GM18508 (cell line): ENCODE measurements at regions not wholly inside any gene's neighbourhood (a gene's known extent, or its start where the extent isn't known, plus 50 kb on each side); places are given as distances from the start of the nearest gene placed in this dataset.

Experiments
- ATAC-seq: cut with Tn5 transposase; IDR thresholded peaks from one replicate; pipeline ENCODE4 v1.9.1; 2021; ENCODE audit warnings: moderate number of reproducible peaks; ENCODE audit not compliant: insufficient read depth, unreplicated experiment

DNA sequence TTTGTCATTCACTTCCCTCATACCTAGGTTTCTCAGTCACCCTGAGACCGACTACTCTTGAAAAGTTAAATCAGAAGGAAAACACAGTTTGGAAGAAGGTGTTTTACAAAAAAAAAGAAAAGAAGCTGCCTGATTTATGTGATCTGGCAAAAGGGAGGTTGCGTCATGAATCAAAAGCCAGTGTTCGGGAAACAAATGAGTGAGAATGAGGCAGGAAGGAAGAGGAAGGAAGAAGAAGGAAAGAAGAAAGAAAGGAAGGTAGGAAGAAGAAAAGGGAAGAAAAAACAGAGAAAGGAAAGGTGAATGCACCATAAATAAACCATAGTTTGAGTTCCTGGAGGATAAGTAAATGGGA is 314.6 kb downstream of the BLID start:
- no peak for ATAC-seq

DNA sequence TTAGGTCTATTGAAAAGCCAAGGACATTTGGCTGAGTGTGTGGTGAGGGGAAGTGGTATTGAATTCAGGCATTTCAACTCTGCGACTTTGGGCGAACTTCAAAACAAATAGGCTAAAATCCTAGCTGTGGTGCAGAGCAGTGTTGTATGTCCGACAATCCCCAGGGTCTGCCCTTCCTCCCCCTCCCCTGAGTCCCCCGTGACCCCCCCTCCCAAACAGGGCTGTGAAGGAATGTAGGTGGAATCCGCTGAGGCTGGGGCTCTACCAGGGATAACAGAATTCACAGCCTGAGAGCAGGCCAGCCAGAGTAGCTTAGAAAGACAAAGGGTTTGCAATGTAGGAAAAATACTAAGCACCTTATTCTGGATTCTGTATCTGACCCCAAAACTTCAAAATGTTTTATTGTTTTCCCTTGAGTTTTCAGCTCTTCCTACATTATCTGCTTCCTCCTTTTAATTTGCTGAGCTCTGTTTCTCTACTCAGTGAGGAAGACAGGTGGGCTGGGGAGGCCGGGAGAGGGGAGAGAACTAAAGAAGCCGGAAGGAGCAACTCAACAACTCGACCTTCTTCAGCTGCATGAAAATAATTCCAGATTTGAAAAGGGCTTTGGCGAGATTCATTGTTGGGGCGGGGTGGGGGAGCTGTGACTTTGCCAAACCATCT is 315.2 kb downstream of the BLID start:
- ATAC-seq = no peak

DNA sequence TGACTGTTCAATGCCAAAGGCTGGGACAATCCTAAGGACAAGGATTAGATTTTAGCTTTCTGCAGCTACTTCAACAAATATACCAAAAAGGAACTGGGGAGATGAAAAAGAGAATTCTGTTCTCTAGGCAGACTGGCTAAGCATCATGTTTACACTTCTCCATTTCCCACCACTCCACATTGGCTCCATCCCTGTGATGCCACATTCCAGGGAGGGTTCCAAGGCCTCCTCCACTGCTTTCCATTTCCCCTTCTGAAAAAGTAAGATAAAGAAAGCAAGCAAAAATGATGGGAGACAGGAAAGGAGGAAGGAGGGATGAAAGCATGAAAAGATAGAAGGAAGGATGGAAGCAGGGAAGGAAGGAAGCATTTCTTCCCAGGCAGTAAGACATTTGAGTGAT is 315.8 kb downstream of the BLID start:
- ATAC-seq = no peak

DNA sequence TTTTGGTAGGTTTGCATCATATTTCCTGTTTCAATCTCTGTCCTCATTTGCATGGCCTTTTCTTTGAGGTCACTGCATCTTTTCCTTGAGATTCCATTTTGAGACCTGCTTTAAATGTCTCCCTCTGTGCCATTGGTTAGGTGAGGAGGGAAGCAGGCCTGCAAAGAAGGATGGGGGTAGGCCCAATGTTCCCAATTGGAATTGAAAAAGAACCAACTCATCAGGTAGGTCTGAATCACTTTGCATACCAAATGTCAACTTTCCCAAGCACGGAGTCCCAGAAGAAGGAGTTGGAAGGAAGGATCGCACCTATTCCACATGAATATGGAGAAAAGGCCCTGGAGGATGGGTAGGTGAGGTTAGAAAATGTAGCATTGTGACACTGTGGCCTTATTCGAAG is 318.5 kb downstream of the BLID start:
- ATAC-seq = no peak

DNA sequence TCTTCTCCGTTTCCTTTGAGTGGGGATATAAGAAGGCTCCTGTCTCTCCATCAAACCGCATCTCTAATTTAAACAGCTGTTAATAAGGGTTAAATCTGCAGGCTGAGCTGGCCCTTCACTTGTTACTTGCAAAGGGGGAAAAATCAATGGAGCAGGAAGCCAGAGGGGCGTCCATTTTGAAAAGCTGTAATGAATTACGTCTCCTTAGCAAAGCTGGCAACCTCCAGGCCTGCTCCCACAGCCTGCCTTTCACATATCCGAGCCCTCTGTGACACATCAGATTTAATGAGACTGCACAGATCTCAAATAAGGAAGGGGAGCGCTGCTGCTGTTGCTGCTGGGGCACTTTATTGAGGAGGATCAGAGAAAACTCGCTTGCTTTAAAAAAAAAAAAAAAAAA is 320.8 kb downstream of the BLID start:
- no peak for ATAC-seq

DNA sequence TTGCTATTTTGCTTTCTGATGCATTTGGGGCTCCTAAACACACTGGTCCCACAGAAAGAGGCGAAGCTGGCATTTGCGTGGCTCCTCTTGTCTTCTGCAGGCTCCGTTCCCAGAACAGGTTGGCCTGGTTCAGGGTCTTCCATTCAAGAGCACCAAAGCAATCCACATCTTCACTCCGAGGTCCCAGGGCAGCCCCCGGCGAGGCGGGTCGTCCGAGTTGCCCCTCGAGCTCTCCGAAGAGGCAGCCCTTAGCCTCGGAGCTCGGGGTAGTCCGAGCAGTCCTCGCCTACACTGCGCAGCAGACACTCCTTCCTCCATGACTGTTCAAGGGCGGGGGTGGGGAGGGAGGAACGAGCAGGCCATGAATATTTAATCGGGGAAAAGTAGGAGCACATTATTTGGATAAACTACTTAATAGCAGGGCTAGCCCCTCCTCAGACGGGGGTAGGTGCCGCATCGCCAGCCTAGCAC is 321.3 kb downstream of the BLID start:
- ATAC-seq = no peak

DNA sequence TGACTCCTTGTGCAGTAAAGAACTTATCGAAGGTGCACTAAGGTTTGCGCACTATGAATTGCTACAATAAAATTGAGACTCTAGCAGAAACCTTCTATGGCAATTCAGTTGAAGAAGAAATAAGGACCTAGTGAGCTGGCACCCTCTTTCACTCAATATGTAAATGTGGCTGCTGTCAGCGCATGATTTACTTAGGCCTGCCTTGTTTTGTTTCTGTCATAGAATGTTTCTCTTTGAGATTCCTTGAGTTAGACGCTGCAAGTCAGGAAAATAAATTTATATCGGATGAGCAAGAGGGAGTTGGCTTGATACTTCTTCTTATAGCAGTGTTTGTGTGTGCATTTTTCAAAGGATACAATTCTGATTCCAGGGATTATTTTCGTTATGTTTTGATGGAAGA is 322.1 kb downstream of the BLID start:
- ATAC-seq = no peak

DNA sequence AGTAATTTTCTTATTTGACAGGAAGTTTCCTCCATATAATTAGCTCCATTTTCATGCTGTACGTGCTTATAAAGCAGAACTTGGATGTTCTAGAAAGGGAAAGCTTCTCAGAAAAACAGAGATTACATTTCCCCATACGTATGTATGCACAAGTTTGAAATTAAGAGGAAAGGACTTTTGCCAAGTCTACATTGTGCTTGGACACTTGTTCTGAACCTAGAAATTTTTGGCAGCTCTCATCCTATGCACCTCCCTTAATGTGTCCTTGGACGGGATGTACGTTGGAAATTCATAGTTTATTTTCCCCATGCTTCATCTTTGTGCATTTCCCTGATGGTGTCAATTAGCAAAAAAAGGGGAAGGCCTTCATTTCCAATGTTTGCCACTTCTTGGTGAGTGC is 322.7 kb downstream of the BLID start:
- ATAC-seq = no peak

DNA sequence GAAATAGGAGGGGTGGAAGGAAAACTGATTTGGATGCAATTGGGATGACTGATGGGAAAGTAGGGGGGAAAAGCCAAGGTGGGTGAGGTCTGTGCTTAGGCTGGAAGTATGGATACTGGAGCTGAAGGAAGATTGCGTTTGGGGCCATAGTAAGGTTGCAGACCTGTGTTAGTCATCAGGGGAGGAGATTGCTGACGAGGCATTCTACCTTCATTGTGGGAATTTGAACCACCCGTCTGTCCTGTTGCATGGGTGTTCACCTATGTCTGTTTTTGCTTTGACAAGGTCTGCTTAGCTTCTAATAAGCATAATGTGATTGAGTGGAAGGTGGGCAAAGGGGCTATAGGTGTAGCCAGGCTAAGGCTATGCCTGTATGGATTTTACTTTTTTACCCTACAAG is 323.8 kb downstream of the BLID start:
- no peak for ATAC-seq

DNA sequence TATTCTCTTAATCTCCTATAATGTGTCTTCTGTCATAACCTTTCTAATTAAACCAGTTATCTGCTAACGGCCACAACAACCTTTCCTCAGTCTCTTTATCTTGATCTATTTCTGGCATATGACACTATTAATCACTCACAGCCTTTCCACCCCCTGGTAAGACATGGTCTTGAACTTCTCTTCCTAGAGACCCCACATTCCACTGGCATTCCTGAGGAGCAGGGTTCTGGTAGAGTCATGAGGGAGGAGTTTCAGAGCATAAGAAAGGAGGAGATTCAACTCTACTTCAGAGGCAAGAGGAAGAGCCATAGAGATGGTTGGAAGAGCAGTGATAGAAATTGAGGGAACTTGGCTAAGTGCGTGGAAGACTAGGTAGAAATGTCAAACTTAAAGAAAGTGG is 325.6 kb downstream of the BLID start:
- ATAC-seq = no peak

DNA sequence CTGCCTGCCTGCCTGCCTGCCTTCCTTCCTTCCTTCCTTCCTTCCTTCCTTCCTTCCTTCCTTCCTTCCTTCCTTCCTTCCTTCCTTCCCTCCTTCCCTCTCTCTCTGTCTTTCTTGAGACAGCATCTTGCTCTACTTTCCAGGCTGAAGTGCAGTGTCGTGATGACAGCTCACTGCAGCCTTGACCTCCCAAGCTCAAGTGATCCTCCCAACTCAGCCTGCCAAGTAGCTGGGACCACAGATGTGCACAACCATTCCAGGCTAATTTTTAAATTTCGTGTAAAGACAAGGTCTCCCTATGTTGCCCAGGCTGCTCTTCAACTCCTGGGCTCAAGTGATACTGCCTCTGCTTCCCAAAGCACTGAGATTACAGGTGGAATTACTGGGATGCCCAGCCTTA is 328.2 kb upstream of the SORL1-AS1 start:
- ATAC-seq = no peak

DNA sequence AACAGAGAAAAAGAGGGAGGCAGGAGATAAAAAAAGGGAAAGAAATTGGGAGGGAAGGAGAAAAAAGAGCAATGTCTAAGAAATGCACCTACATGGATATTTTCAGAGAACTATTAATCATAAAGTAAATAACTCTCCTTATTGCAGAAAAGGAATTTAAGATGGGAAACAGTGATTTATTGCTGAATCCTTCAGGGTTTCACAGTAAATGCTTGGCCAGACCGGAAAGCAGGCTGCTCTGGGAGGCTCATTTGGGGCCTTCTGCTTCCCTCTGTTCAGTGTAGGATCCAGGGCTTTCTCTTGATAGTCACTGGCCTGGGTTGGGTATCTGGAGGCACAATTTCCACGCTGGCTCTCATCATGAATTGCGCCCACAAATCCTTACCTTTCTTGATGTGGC is 324.3 kb upstream of the SORL1-AS1 start:
- ATAC-seq = no peak

DNA sequence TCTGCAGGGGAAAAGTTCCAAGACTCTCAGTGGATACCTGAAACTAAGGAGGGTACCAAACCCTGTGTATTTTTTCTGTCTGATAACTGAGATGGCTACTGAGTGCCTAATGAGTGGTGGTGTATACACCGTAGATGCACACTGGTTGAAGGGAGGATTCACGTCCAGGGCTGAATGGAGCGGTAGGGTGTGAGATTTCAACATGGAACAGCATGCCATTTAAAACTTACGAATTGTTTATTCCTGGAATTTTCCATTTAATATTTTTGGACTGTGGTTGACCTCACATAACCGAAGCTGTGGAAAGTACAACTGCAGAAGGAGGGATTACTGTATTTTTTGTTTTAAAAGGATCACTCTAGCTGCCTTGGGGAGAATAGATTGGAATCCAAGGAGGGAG is 322.5 kb upstream of the SORL1-AS1 start:
- ATAC-seq = no peak

DNA sequence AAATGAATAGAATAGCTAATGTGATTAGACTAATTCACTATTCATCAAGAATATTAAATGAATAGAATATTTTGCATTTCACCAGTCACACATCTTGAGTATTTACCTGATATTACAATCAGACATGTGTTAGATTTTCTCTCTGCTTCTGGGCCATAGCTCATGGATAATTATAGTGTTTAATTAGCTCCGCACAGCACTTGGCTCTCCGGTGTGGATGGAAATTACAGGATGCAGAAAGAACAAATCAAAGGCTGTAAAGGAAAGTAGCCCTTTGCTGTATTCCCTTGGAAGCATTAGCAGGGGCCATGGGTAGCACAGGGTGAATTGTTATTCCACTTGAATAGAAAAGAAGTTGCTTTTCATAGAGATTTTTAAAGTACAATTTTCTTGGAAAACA is 320.3 kb upstream of the SORL1-AS1 start:
- ATAC-seq = no peak

DNA sequence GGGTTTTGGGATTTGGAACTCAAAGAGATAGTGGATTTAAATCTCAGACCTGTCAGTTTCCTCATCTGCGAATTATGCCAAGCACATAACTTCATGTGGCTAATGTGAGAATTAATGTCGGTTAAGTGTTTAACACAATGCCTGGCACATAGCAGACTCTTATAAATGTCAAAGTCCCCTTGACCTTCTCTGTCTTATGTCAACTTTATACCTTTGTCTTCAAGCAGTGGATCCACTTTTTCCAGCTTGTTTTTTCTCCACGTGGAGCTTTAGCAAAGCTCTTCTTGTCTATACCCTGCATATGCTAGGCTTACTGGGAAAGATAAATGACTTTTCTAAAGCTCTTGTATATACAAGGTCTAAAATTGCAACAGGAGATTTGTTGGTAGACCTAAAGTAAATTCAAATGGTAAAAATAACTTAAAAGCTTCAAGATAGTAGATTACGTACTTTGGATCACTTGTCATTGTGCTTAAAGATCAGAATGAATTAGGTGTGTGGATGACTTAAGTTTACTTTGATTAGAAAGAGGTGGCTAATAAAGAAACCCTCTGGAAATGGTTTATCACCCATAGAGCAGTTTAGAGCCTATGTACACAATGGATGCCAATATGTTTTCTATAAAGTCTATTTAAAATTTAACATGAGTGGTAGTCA is 318.3 kb upstream of the SORL1-AS1 start:
- no peak for ATAC-seq

DNA sequence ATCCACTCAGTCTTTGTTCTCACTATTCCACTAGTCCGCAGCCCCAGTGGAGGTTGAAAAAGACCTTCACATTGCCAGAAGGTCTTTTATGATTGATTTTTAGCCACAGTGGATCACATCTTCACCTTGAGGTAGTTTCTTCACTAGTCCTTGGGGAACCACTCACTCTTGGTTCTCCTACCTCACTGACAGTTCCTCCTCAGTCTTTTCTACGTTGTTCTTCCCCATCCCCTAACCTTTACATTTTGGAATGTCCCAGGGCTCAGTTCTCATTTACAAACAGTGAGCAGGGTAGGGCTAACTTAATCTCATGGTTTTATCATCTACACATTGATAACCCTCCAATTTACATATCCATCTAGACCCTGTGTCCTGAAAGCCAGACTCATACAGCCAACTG is 316.4 kb upstream of the SORL1-AS1 start:
- ATAC-seq = no peak

DNA sequence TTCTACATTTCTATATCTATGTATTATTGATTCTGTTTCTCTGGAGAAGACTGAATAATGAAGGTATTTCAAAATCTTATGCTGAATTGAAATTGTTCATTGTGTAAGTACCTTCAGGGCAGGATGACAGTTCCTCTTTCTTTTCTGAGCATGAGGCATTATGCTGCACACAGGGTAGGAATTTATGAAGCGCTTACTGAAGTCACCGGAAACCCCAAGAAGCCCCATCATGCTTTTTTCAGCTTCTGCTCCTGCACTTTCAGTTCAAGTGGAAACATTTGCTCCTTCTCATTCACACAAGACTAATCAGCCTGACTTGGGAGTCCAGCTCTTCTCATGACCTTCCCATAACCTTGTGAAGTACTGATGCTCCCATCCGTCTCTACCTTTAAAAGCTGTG is 314.7 kb upstream of the SORL1-AS1 start:
- peak; percentile 55 for ATAC-seq

DNA sequence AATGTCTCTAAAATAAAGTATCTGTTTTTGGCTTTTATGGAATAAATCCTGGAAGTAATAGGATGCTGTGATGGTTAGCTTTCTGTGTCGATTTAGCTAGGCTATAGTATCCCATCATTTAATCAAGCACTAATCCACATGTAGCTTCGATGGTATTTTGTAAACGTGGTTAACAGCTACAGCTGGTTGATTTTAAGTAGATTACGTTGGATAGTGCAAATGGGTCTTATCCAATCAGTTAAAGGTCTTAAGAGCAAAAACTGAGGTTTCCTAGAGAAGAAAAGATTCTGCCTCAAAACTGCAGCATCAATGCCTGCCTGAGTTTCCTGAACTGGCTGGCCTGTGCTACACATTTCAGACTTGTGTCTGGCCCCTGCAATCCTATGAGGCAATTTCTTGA is 314.2 kb upstream of the SORL1-AS1 start:
- no peak for ATAC-seq

DNA sequence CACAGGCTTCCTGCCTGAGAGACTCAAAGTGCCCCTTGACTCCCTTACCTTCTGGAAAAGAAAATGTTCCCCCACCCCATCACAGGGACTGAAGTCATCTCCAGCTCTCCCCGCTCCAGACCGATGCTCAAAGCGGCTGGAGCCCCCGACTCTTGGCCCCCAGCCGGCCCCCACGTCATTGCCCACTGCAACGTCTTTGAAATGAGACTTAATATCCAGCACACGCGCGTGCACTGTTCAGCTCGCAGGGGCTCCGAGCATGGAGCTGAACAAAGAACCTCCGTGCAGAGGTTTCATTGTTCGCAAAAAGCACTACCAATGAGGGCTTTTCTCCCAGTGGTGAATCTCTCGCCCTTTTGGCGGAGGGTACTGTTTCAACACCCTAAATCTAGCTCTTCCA is 313.4 kb upstream of the SORL1-AS1 start:
- no peak for ATAC-seq

DNA sequence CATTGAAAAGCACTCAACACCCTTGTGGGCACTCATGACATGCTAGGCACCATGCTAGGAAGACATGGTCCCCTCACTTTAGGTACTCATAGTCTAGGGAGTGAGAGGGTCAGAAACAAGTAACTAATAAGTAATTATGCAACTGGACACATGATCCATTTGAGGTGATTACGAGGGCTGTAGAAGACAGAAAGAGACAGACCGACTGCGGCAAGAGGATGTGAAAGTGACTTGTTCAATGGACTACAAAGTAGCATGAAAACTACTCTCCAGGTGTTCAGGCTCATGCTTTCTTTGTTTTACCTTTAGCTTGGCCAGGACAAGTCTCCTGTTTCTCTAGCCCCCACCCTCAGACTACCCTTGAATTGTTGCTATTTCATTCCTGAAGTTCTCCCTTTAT is 310.8 kb upstream of the SORL1-AS1 start:
- peak; percentile 83 for ATAC-seq

DNA sequence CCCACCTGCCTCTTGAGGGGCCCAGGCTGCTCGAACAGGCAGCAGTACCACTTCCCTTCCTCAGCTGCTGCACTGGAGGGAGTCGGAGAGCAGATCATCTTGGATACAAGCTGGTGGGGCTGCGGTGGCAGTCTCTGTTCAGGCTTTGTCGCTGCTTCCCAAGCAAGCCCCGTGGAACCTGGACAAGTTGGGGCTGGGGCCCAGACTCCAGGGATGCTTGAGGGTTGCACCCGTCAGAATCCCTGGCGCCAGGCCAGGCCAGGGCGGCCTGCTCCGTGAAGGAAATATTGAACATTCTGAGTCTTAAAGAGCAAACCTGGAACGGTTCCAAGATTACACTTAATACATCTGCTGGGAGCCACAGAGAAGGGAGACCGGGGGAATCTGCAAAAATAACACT is 310.1 kb upstream of the SORL1-AS1 start:
- ATAC-seq = no peak

DNA sequence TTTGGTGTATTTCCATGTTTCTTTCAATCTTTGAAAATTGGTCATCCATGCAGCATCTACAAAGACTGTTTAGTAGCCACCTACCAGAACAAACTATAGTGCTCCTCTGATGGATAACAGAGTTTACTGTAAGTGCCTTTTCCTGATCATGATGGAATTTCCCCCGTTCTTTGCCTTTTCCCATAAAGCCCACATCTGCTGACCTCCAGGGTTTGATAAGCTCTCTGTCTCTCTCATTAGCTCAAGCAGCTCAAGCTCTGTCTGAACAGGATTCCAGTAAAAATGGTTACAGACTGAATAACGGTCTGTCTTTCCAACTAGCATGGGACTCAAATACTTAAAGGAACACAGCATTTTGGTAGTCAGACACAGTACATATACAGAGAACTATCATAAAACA is 308.4 kb upstream of the SORL1-AS1 start:
- ATAC-seq = no peak
